Forelimb muscle (tissue), 1 donor: ENCODE measurements at regions not wholly inside any gene's neighbourhood (a gene's known extent, or its start where the extent isn't known, plus 50 kb on each side); places are given as distances from the start of the nearest gene placed in this dataset.

Source experiments
- DNase-seq: peaks from one replicate; pipeline ENCODE4 v3.0.0-alpha.2; 2013; ENCODE audit warnings: low read depth

- DNase-seq: no peak
Observed at GRCh38 chrX:40149286-40150175, 51.8 kb upstream of the BCOR start.

GRCh38 chrX:40148385-40149285 is 50.9 kb upstream of the BCOR start:
- no peak for DNase-seq

- no peak for DNase-seq
Observed at GRCh38 chrX:40147971-40148370, 50.2 kb upstream of the BCOR start.
